ENCODE measurements at regions not wholly inside any gene's neighbourhood (a gene's known extent, or its start where the extent isn't known, plus 50 kb on each side); places are given as distances from the start of the nearest gene placed in this dataset.

- TF ChIP-seq CTCF (IDR thresholded peaks at IDR 0.05) (no peak), POLR2AphosphoS5 (IDR thresholded peaks at IDR 0.05) (no peak), EP300 (IDR thresholded peaks at IDR 0.05) (no peak), POLR2A (IDR thresholded peaks at IDR 0.05; ENCODE audit: low read depth) (no peak)
These were observed 464.6 kb downstream of the PCNX1 start for GRCh38 chr14:71371711-71372396.

Data from esophagus muscularis mucosa (tissue), 4 donors.